Islet of Langerhans (tissue), 1 donor: ENCODE measurements at regions not wholly inside any gene's neighbourhood (a gene's known extent, or its start where the extent isn't known, plus 50 kb on each side); places are given as distances from the start of the nearest gene placed in this dataset.

Experiments
- FAIRE-seq: peaks from one replicate; lab custom pipeline; 2011; peaks lifted over from hg19 to GRCh38; lab: Jason Lieb, UNC

DNA sequence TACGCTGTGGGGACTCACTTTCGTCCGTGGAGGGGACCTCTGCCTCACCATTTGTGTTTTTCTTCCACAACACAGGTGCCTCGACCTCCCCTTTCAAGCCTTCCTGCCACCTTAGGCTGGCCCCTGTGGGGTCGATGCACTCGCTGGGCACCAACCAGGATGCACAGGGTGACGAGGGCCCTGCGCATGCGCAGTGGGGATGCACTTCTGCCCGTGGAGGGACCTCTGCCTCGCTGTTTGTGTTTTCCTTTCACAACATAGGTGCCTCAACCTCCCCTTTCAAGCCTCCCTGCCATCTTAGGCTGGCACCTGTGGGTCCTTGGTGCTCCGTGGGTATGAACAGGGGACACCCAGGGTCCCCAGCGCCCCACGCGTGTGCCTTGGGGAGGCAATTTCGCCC, 356.8 kb downstream of the ALG10 start:
- FAIRE-seq = no peak

DNA sequence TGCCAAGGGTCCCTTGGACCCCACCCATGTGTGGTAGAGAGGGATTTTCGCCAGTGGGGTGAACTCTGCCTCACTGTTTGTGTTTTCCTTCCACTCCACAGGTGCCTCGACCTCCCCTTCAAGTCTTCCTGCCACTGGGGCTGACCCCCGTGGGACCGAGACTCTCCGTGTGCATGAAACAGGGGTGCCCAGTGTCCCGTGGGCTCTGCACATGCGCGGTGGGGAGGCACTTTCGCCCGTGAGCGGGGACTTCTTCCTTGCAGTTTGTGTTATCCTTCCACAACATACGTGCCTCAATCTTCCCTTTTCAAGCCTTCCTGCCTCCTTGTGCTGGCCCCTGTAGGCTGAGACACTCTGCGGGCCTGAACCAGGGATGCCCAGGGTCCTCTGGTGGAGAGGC, 362.4 kb downstream of the ALG10 start:
- no peak for FAIRE-seq

DNA sequence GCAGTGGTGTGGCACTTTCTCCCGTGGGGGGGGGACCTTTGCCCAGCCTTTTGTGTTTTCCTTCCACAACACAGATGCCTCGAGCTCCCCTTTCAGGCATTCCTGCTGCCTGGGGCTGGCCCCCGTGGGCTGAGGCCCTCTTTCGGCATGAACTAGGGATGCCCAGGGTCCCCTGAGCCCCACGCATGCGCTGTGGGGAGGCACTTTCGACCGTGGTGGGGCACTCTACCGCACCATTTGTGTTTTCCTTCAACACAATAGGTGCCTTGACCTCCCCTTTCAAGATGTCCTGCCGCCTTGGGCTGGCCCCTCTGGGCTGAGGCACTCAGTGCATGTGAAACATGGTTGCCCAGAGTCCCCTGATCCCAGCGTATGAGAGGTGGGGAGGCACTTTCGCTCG, 363.7 kb downstream of the ALG10 start:
- FAIRE-seq = no peak

DNA sequence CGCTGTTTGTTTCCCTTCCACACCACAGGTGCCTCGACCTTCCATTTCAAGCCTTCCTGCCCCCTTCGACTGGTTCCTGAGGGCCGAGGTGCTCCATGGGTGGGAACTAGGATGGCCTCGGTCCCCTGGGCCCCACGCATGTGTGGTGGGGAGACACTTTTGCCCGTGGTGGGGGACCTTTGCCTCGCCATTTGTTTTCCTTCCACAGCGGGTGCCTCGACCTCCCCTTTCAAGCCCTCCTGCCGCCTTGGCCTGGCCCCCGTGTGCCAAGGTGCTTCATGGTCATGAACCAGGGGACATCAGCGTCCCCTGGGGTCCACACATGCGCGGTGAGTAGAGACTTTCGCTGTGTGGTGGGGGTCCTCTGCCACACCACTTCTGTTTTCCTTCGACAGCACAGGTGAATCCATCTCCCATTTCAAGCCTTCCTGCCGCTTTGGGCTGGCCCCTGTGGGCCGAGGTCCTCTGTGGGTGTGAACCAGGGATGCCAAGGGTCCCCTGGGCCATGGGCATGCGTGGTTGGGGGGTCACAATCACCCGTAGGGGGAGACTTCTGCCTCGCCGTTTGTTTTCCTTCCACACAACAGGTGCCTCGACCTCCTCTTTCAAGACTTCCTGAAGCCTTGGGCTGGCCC, 364.4 kb downstream of the ALG10 start:
- FAIRE-seq = no peak

DNA sequence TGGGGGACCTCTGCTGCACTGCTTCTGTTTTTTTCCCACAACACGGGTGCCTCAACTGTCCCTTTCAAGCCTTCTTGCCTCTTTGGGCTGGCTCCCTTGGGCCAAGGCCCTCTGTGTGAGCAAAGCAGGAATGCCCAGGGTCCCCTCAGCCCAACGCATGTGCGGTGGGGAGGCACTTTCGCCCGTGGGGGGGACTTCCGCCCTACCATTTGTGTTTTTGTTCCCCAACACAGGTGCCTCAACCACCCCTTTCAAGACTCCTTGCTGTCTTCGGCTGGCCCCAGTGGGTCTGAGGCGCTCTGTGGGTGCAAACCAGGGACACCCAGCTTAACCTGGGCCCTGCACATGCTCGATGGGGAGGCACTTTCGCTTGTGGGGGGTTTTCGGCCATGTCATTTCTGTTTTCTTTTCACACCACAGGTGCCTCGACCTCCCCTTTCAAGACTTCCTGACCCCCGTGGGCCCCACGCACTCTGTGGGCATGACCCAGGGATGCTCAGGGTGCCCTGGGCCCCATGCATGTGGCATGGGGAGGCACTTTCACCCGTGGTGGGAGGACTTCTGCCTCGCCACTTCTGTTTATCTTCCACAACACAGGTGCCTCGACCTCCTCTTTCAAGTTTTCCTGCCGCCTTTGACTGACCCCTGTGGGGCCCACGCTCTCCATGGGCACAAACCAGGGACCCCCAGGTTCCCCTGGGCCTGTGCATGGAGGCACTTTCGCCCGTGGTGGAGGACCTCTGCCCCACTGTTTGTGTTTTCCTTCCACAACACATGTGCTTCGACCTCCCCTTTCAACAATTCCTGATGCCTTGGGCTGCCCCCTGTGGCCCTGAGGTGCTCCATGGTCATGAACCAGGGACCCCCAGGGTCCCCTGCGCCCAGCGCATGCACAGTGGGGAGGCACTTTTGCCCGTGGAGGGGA, 365.7 kb downstream of the ALG10 start:
- FAIRE-seq = no peak

DNA sequence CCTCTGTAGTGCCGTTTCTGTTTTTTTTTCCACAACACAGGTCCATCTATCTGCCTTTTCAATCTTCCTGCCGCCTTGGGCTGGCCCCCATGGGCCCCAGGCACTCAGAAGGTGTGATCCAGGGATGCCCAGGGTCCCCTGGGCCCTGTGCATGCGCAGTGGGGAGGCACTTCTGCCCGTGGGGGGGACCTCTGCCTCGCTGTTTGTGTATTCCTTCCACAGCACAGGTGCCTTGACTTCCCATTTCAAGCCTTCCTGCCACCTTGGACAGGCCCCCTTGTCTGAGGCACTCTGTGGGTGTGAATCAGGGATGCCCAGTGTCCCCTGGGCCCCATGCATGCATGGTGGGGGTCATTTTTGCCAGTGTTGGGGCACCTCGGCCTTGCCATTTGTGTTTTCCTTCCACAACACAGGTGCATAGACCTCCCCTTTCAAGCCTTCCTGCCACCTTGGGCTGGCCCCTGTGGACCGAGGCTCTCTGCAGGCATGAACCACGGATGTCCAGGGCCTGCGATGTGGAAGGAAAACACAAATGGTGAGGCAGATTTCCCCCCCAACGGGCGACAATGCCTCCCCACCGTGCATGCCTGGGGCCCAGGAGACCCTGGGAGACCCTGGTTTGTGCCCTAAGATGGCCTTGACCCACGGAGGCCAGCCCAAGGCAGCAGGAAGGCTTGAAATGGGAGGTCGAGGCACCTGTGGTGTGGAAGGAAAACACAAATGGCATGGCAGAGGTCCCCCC, 366.5 kb downstream of the ALG10 start:
- no peak for FAIRE-seq

DNA sequence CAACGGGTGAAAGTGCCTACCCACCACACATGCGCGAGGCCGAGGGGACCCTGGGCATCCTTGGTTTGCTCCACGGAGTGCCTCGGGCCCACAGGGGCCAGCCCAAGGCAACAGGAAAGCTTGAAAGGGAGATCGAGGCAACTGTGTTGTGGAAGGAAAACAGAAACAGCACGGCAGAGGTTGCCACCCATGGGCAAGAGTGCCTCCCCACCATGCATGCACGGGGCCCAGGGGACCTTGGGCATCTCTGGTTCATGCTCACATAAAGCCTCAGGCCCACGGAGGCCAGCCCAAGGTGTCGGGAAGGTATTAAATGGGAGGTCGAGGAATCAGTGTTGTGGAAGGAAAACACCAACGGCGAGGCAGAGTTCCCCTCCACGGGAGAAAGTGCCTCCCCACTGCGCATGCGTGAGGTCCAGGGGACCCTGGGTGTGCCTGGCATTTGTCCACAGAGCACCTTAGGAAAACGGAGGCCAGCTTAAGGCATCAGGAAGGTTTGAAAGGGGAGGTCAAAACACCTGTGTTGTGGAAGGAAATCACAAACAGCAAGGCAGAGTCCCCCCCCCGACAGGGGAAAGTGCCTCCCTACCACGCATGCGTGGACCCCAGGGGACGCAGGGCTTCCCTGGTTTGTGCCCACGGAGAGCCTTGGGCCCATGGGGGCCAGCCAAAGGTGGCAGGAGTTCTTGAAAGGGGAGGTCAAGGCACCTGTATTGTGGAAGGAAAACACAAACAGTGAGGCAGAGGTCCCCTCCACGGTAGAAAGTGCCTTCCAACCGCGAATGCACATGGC, 367.3 kb downstream of the ALG10 start:
- FAIRE-seq = no peak

GRCh38 chr12:34390171-34390841, 368.0 kb downstream of the ALG10 start:
- FAIRE-seq = no peak

DNA sequence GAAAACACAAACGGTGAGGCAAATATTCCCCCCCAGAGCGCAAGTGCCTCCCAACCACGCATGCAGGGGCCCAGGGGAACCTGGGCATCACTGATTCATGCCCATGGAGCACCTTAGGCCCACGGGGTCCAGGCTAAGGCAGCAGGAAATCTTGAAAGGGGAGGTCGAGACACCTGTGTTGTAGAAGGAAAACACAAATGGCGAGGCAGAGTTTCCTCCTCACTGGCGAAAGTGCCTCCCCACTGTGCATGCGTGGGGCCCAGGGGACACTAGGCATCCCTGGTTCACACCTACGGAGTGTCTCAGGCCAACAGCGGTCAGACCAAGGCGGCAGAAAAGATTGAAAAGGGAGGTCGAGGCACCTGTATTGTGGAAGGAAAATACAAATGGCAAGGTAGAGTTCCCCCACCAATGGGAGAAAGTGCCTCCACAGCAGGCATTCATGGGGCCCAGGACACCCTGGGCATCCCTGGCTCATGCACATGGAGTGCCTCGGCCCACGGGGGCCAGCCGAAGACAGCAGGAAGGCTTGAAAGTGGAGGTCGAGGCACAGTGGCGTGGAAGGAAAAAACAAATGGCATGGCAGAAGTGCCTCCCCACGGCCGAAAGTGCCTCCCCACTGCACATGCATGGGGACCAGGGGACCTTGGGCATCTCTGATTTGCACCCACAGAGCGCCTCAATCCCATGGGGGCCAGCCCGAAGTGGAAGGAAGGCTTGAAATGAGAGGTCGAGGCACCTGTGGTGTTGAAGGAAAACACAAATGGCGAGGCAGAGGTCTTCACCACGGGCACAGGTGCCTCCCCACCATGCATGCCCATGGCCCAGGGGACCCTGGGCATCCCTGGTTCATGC, 368.8 kb downstream of the ALG10 start:
- no peak for FAIRE-seq

DNA sequence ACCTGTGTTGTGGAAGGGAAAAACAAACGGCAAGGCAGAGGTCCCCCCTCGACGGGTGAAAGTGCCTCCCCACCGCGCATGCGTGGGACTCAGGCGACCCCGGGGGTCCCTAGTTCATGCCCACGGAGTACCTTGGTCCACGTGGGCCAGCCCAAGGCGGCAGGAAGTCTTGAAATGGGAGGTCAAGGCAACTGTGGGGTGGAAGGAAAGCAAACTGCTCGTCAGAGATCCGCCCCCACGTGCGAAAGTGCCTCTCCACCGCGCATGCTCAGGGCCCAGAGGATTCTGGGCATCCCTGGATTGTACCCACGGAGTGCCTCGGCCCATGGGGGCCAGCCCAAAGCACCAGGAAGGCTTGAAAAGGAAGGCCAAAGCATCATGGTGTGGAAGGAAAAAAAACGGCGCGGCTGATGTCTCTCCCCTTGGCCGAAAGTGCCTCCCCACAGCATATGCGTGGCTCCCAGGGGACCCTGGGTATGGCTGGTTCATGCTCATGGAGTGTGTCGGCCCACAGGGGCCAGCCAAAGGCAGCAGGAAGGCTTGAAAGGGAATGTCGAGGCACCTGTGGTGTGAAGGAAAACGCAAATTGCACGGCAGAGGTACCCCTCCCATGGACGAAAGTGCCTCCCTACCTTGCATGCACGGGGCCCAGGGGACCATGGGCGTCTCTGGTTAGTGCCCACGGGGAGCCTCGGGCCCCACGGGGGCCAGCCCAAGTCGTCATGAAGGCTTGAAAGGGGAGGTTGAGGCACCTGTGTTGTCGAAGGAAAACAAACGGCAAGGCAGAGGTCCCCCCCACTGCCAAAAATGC, 369.7 kb downstream of the ALG10 start:
- no peak for FAIRE-seq

DNA sequence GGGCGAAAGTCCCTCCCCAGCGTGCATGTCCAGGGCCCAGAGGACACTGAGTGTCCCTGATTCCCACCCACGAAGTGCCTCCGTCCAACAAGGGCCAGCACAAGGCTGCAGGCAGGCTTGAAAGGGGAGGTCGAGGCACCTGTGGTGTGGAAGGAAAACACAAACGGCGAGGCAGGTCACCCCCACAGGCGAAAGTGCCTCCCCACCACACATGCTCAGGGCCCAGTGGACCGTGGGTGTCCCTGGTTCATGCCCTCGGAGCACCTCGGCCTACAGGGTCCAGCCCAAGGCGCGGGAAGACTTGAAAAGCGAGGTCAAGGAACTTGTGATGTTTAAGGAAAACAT, 370.4 kb downstream of the ALG10 start:
- no peak for FAIRE-seq

DNA sequence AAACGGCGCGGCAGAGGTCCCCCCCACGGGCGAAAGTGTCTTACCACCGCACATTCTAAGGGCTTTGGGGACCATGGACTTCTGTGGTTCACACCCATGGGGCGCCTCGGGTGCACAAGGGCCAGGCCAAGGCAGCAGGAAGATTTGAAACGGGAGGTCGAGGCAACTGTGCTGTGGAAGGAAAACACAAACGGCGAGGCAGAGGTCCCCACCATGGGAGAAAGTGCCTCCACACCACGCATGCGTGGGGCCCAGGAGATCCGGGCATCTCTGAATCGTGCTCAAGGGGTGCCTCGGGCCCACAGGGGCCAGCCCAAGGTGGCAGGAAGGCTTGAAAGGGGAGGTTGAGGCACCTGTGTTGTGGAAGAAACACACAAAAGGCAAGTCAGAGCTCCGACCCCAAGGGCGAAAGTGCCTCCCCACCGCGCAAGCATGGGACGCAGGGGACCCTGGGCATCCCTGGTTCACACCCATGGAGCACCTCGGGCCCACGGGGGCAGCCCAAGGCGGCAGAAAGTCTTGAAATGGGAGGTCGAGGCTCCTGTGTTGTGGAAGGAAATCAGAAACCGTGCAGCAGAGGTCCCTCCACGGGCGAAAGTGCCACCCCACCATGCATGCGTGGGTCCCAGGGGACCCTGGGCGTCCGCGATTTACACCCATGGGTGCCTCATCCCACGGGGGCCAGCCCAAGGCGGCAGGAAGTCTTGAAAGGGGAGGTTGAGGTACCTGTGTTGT, 371.0 kb downstream of the ALG10 start:
- FAIRE-seq = no peak

- FAIRE-seq = no peak
Observed at GRCh38 chr12:34393821-34394150, 371.5 kb downstream of the ALG10 start.

GRCh38 chr12:34394211-34395055, 372.1 kb downstream of the ALG10 start:
- no peak for FAIRE-seq

DNA sequence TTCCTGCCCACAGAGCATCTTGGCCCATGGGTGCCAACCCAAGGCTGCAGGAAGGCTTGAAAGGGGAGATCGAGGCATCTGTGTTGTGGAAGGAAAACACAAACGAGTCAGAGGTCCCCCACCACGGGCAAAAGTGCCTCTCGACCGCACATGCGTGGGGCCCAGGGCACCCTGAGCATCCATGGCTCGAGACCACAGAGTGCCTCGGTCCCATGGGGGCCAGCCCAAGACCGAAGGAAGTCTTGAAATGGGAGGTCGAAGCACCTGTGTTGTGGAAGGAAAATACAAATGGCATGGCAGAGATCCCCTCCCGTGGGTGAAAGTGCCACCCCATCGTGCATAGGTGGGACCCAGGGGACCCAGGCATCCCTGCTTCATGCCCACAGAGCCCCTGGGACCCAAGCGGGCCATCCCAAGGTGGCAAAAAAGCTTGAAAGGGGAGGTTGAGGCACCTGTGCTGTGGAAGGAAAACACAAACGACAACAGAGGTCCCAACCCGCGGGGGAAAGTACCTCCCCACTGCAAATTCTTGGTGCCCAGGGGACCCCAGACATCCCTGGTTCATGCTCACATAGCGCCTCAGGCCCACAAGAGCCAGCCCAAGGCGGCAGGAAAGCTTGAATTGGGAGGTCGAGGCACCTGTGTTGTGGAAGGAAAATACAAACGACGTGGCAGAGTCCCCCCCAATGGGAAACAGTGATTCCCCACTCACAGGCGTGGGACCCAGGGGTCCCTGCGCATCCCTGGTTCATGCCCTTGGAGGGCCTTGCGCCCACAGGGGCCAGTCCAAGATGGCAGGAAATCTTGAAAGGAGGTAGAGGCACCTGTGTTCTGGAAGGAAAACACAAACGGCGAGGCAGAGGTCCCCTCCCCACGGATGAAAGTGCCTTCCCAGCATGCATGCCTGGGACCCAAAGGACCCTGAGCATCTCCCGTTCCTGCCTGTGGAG, 373.0 kb downstream of the ALG10 start:
- FAIRE-seq = no peak

- no peak for FAIRE-seq
Observed at GRCh38 chr12:34396006-34396860, 373.9 kb downstream of the ALG10 start.
